ENCODE measurements at regions not wholly inside any gene's neighbourhood (a gene's known extent, or its start where the extent isn't known, plus 50 kb on each side); places are given as distances from the start of the nearest gene placed in this dataset.

- H3K4me3 ChIP-seq, result no peak overlapping the region
- H3K27me3 ChIP-seq, result no peaks in the 10 kb centered on the region
- TF ChIP-seq POLR2A (IDR thresholded peaks at IDR 0.05) (no peak), CTCF (IDR thresholded peaks at IDR 0.05) (no peak)
- no peak for DNase-seq
- intact Hi-C loops (cut with DNase I), result no loop called here
- no peaks in the 10 kb centered on the region for H3K9me3 ChIP-seq
- no peaks in the 10 kb centered on the region for H3K4me1 ChIP-seq
- no peaks in the 10 kb centered on the region for H3K36me3 ChIP-seq
- H3K27ac ChIP-seq, result no peak overlapping the region
Observed at GRCh38 chr3:159239059-159239458, 437.2 kb downstream of the MFSD1 start.

- no peaks in the 10 kb centered on the region for H3K27me3 ChIP-seq
- TF ChIP-seq CTCF (IDR thresholded peaks at IDR 0.05) (no peak), POLR2A (IDR thresholded peaks at IDR 0.05) (no peak)
- H3K9me3 ChIP-seq, result no peaks in the 10 kb centered on the region
- 58 to 77% methylated on average over 4 of the region's 4 CpGs for WGBS, 2 donors
- H3K27ac ChIP-seq, result no peak overlapping the region
- no peaks in the 10 kb centered on the region for H3K4me1 ChIP-seq
- no peak for DNase-seq
- no peak overlapping the region for H3K4me3 ChIP-seq
- no peaks in the 10 kb centered on the region for H3K36me3 ChIP-seq
- intact Hi-C loops (cut with DNase I), result no loop called here
Observed at GRCh38 chr3:159244933-159245332, 443.1 kb downstream of the MFSD1 start.

GRCh38 chr3:159245871-159246270 lies 444.0 kb downstream of the MFSD1 start:
- Histone ChIP-seq H3K27me3 (no peaks in the 10 kb centered on the region), H3K9me3 (no peaks in the 10 kb centered on the region), H3K27ac (no peak overlapping the region), H3K4me3 (no peak overlapping the region), H3K36me3 (no peaks in the 10 kb centered on the region), H3K4me1 (no peaks in the 10 kb centered on the region)
- TF ChIP-seq CTCF (IDR thresholded peaks at IDR 0.05) (no peak), POLR2A (IDR thresholded peaks at IDR 0.05) (no peak)
- intact Hi-C loops (cut with DNase I), result no loop called here
- no peak for DNase-seq

GRCh38 chr3:159246385-159246784 lies 444.5 kb downstream of the MFSD1 start:
- TF ChIP-seq CTCF (IDR thresholded peaks at IDR 0.05) (no peak), POLR2A (IDR thresholded peaks at IDR 0.05) (no peak)
- DNase-seq, result no peak

GRCh38 chr3:159249472-159250174 lies 447.8 kb downstream of the MFSD1 start:
- Histone ChIP-seq H3K36me3 (no peaks in the 10 kb centered on the region), H3K27ac (no peak overlapping the region), H3K27me3 (no peaks in the 10 kb centered on the region), H3K9me3 (peaks cover 0 to 17% (median 7%) of the 10 kb centered on the region in 3 donors), H3K4me3 (no peak overlapping the region), H3K4me1 (no peaks in the 10 kb centered on the region)
- 48 to 58% methylated on average over 5 of the region's 5 CpGs for WGBS, 2 donors
- intact Hi-C loops (cut with DNase I), result no loop called here
- no peak for DNase-seq
- no peak for TF ChIP-seq CTCF (IDR thresholded peaks at IDR 0.05)
- no peak for TF ChIP-seq POLR2A (IDR thresholded peaks at IDR 0.05)

More at GRCh38 chr3:159246385-159246784, 444.5 kb downstream of the MFSD1 start:
- H3K27ac ChIP-seq, result peak overlapping the region in 1 of 4 donors; percentile 49
- intact Hi-C loops (cut with DNase I), result no loop called here
- H3K36me3 ChIP-seq, result no peaks in the 10 kb centered on the region
- H3K27me3 ChIP-seq, result no peaks in the 10 kb centered on the region
- WGBS, 2 donors, result 56 to 58% methylated on average over 5 of the region's 5 CpGs
- H3K4me1 ChIP-seq, result no peaks in the 10 kb centered on the region
- H3K4me3 ChIP-seq, result no peak overlapping the region
- H3K9me3 ChIP-seq, result no peaks in the 10 kb centered on the region
